CD14-positive monocyte (primary cell): ENCODE measurements at regions not wholly inside any gene's neighbourhood (a gene's known extent, or its start where the extent isn't known, plus 50 kb on each side); places are given as distances from the start of the nearest gene placed in this dataset.

ENCODE experiments used
- DNase-seq, 3 donors: peaks; one replicate each; pipeline ENCODE4 v3.0.0-alpha.2; 2011 to 2022
- H2AFZ ChIP-seq: 2 replicates; pipeline ENCODE4 v1.6.0; 2012; ENCODE audit warnings: mild to moderate bottlenecking, low read depth, low read length, inconsistent platforms; ENCODE audit not compliant: insufficient read depth, poor library complexity, severe bottlenecking
- H3K27ac ChIP-seq, 2 donors: 1 replicate in 1 of 2; 2 replicates in 1 of 2; pipeline ENCODE4 v1.5.1; 2012 to 2013; ENCODE audit warnings: low read length in 2 of 2, control low read depth in 1 of 2, inconsistent platforms in 1 of 2, low read depth in 1 of 2, mild to moderate bottlenecking in 1 of 2
- H3K27me3 ChIP-seq, 2 donors: one replicate each; pipeline versions ENCODE4 v1.6.0 to v1.6.1; 2011 to 2013; ENCODE audit warnings: low read length in 2 of 2; ENCODE audit not compliant: control insufficient read depth in 2 of 2, insufficient read depth in 2 of 2
- H3K36me3 ChIP-seq, 2 donors: replicated peaks in 1 of 2; 1 replicate in 1 of 2; 2 replicates in 1 of 2; pipeline versions ENCODE4 v1.5.1 to v1.6.1; 2012 to 2013; ENCODE audit warnings: low read length in 2 of 2, control low read depth in 1 of 2, inconsistent platforms in 1 of 2, mild to moderate bottlenecking in 1 of 2; ENCODE audit not compliant: insufficient read depth in 2 of 2, control insufficient read depth in 1 of 2
- H3K4me1 ChIP-seq, 2 donors: 1 replicate in 1 of 2; 2 replicates in 1 of 2; pipeline versions ENCODE4 v1.5.1 to v1.6.1; 2012 to 2013; ENCODE audit warnings: low read length in 2 of 2, control low read depth in 1 of 2, inconsistent platforms in 1 of 2, mild to moderate bottlenecking in 1 of 2, moderate library complexity in 1 of 2; ENCODE audit not compliant: insufficient read depth in 2 of 2, control insufficient read depth in 1 of 2
- H3K4me2 ChIP-seq: replicated peaks from 2 replicates; pipeline ENCODE3; 2012; ENCODE audit warnings: low read length, moderate library complexity, mild to moderate bottlenecking; ENCODE audit not compliant: poor library complexity, severe bottlenecking; ENCODE audit errors: extremely low read depth
- H3K4me3 ChIP-seq, 3 experiments: fragments of 200-600 bp in 1 of 3; sonication (generic) in 1 of 3; replicated peaks in 1 of 3; 1 replicate in 2 of 3; 2 replicates in 1 of 3; pipeline ENCODE4 v1.5.1; 2011 to 2013; ENCODE audit warnings: low read length in 3 of 3, mild to moderate bottlenecking in 3 of 3, control low read depth in 2 of 3, low read depth in 2 of 3, inconsistent platforms in 1 of 3, moderate library complexity in 1 of 3
- H3K79me2 ChIP-seq: 2 replicates; pipeline ENCODE4 v1.6.0; 2012; ENCODE audit warnings: mild to moderate bottlenecking, control low read depth, inconsistent platforms, low read length, moderate library complexity; ENCODE audit not compliant: insufficient read depth
- H3K9ac ChIP-seq: 2 replicates; pipeline ENCODE4 v1.6.0; 2017; ENCODE audit warnings: low read length, mild to moderate bottlenecking; ENCODE audit not compliant: insufficient read depth, poor library complexity, severe bottlenecking
- H3K9me3 ChIP-seq, 2 donors: replicated peaks in 1 of 2; 1 replicate in 1 of 2; 2 replicates in 1 of 2; pipeline versions ENCODE4 v1.5.1 to v1.6.1; 2012 to 2013; ENCODE audit warnings: low read length in 2 of 2, control low read depth in 1 of 2; ENCODE audit not compliant: control insufficient read depth in 1 of 2, insufficient read depth in 1 of 2
- H4K20me1 ChIP-seq: 2 replicates; pipeline ENCODE4 v1.6.0; 2012; ENCODE audit warnings: mild to moderate bottlenecking, low read length, control low read depth, moderate library complexity; ENCODE audit not compliant: insufficient read depth
- H3K27ac Mint-ChIP-seq, 7 donors: one replicate each; pipeline ENCODE4 v1.8.0; 2020; ENCODE audit warnings: mild to moderate bottlenecking in 7 of 7, mixed read lengths in 7 of 7, moderate library complexity in 6 of 7, inconsistent platforms in 2 of 7
- H3K27me3 Mint-ChIP-seq, 3 donors: one replicate each; pipeline ENCODE4 v1.8.0; 2021 to 2022; ENCODE audit warnings: low read depth in 3 of 3, mild to moderate bottlenecking in 3 of 3, mixed read lengths in 3 of 3, moderate library complexity in 3 of 3, inconsistent platforms in 1 of 3
- H3K36me3 Mint-ChIP-seq, 2 donors: one replicate each; pipeline ENCODE4 v1.8.0; 2020; ENCODE audit warnings: mixed read lengths in 2 of 2, inconsistent platforms in 1 of 2, mild to moderate bottlenecking in 1 of 2
- H3K4me1 Mint-ChIP-seq: one replicate; pipeline ENCODE4 v1.8.0; 2020; ENCODE audit warnings: mild to moderate bottlenecking, mixed read lengths
- H3K4me3 Mint-ChIP-seq, 2 donors: one replicate each; pipeline ENCODE4 v1.8.0; 2020; ENCODE audit warnings: mild to moderate bottlenecking in 2 of 2, mixed read lengths in 2 of 2, moderate library complexity in 1 of 2
- H3K9me3 Mint-ChIP-seq, 7 donors: one replicate each; pipeline ENCODE4 v1.8.0; 2020 to 2022; ENCODE audit warnings: mixed read lengths in 7 of 7, mild to moderate bottlenecking in 6 of 7, moderate library complexity in 6 of 7, inconsistent platforms in 2 of 7
- CTCF ChIP-seq: fragments of 200-600 bp; IDR thresholded peaks from one replicate; pipeline ENCODE4 v1.8.0; 2022; ENCODE audit warnings: antibody characterized with exemption, mild to moderate bottlenecking
- WGBS: methylation state at CpG from one replicate; pipeline ENCODE4 v1.1.5; 2013; ENCODE audit warnings: missing lambda C conversion rate; ENCODE audit not compliant: insufficient coverage; 5-methylcytosine and 5-hydroxymethylcytosine counted together
- intact Hi-C, 2 donors: fragments of 100-400 bp; cut with micrococcal nuclease; formaldehyde crosslinking; loops; one replicate each; pipeline versions ENCODE4 v1.15.0 to v1.15.1; 2023

GRCh38 chr18:5651736-5652135 is 107.9 kb upstream of the EPB41L3 start:
- H2AFZ ChIP-seq = no peak overlapping the region
- H3K4me3 ChIP-seq = no peak overlapping the region
- H3K4me3 Mint-ChIP-seq = no peak overlapping the region
- no peak overlapping the region for H3K27ac ChIP-seq
- no peaks in the 10 kb centered on the region for H3K9me3 ChIP-seq
- intact Hi-C loops = no loop called here
- H3K9me3 Mint-ChIP-seq = peaks cover 0 to 5% (median 0%) of the 10 kb centered on the region in 7 donors
- no peak overlapping the region for H3K9ac ChIP-seq
- H3K4me2 ChIP-seq = no peak overlapping the region
- H3K4me1 ChIP-seq = no peaks in the 10 kb centered on the region
- no peak for TF ChIP-seq CTCF
- no peaks in the 10 kb centered on the region for H3K27me3 ChIP-seq
- no peak for DNase-seq
- no peaks in the 10 kb centered on the region for H3K36me3 Mint-ChIP-seq
- H3K36me3 ChIP-seq = no peaks in the 10 kb centered on the region
- H3K79me2 ChIP-seq = no peaks in the 10 kb centered on the region
- H4K20me1 ChIP-seq = no peaks in the 10 kb centered on the region
- H3K27me3 Mint-ChIP-seq = peaks cover 0 to 5% (median 4%) of the 10 kb centered on the region in 3 donors
- no peak overlapping the region for H3K27ac Mint-ChIP-seq
- H3K4me1 Mint-ChIP-seq = no peaks in the 10 kb centered on the region

- H3K9me3 Mint-ChIP-seq = peaks cover 0 to 1% (median 0%) of the 10 kb centered on the region in 7 donors
- no peaks in the 10 kb centered on the region for H3K27me3 ChIP-seq
These were observed 105.6 kb upstream of the EPB41L3 start for GRCh38 chr18:5649439-5649838.

More at GRCh38 chr18:5649439-5649838, 105.6 kb upstream of the EPB41L3 start:
- Histone ChIP-seq H3K27ac (no peak overlapping the region), H3K9ac (no peak overlapping the region), H3K36me3 (no peaks in the 10 kb centered on the region), H2AFZ (no peak overlapping the region), H3K4me3 (no peak overlapping the region), H3K9me3 (no peaks in the 10 kb centered on the region), H4K20me1 (no peaks in the 10 kb centered on the region), H3K4me2 (no peak overlapping the region), H3K4me1 (no peaks in the 10 kb centered on the region), H3K79me2 (no peaks in the 10 kb centered on the region)
- H3K27ac Mint-ChIP-seq = no peak overlapping the region
- TF ChIP-seq CTCF = no peak
- 90% methylated on average over 4 of the region's 8 CpGs for WGBS
- intact Hi-C loops = no loop called here
- no peak overlapping the region for H3K4me3 Mint-ChIP-seq
- H3K36me3 Mint-ChIP-seq = no peaks in the 10 kb centered on the region
- no peaks in the 10 kb centered on the region for H3K4me1 Mint-ChIP-seq
- DNase-seq = no peak
- H3K27me3 Mint-ChIP-seq = peaks cover 0 to 5% (median 5%) of the 10 kb centered on the region in 3 donors
